ENCODE measurements at regions not wholly inside any gene's neighbourhood (a gene's known extent, or its start where the extent isn't known, plus 50 kb on each side); places are given as distances from the start of the nearest gene placed in this dataset.
A peak's percentile ranks its signal among the peaks of the same experiment; 100 is the strongest.

DNA sequence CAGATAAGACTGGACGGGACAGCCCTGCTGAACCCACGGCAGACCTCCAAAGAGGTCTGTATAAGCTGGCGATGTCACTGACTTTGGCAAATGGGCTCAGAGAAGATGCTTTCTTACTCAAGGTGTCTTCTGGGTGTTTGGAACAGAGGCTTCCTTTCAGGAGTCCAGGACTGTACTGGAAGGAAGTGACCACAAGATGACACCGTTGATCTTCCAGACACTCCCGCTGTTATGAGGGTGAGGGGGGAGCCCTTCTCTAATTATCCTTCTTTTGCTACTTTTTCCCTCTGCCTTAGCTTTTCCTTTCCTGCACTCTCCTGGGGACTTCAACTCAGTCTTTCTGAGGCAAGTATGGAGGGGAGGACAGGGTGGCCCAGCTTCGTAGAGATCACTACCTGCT is 65.2 kb upstream of the ZNF599 start:
- H3K9me3 ChIP-seq (ENCODE audit: severe bottlenecking), result no peaks in the 10 kb centered on the region
- H3K36me3 ChIP-seq, result no peaks in the 10 kb centered on the region
- TF ChIP-seq, protein P1, sequence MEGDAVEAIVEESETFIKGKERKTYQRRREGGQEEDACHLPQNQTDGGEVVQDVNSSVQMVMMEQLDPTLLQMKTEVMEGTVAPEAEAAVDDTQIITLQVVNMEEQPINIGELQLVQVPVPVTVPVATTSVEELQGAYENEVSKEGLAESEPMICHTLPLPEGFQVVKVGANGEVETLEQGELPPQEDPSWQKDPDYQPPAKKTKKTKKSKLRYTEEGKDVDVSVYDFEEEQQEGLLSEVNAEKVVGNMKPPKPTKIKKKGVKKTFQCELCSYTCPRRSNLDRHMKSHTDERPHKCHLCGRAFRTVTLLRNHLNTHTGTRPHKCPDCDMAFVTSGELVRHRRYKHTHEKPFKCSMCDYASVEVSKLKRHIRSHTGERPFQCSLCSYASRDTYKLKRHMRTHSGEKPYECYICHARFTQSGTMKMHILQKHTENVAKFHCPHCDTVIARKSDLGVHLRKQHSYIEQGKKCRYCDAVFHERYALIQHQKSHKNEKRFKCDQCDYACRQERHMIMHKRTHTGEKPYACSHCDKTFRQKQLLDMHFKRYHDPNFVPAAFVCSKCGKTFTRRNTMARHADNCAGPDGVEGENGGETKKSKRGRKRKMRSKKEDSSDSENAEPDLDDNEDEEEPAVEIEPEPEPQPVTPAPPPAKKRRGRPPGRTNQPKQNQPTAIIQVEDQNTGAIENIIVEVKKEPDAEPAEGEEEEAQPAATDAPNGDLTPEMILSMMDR (IDR thresholded peaks at IDR 0.05; ENCODE audit: low read depth, low read length), result peak; percentile 89
- H3K4me3 ChIP-seq (ENCODE audit: low read depth, low read length), result no peak overlapping the region
- DNase-seq, result peak; percentile 41
- H3K27ac ChIP-seq, result no peak overlapping the region
- H3K27me3 ChIP-seq (ENCODE audit: insufficient read depth, low read depth, severe bottlenecking), result no peaks in the 10 kb centered on the region

DNA sequence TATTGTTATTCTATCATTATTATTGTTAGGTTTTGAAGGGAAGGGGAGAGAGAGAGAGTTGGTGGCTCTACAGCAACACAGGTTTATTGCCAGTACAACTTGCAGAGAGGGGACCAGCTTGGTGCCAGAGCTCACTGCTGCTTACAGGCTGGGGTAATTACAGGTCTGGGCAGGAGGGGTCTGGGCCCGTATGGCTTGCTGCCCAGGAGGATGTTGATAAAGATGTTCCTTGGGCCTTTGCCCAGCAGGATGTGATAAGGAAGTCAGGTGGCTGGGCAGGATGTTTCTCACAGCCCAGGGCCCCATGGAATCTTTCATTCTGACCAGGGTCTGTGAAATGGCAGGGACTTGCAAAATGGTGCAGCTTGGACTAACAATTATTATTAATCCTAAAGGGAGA is 64.2 kb upstream of the ZNF599 start:
- H3K9me3 ChIP-seq (ENCODE audit: severe bottlenecking), result no peaks in the 10 kb centered on the region
- no peak for DNase-seq
- H3K36me3 ChIP-seq, result no peaks in the 10 kb centered on the region
- no peaks in the 10 kb centered on the region for H3K27me3 ChIP-seq (ENCODE audit: insufficient read depth, low read depth, severe bottlenecking)
- TF ChIP-seq, protein P1 (IDR thresholded peaks at IDR 0.05; ENCODE audit: low read depth, low read length), result no peak
- no peak overlapping the region for H3K4me3 ChIP-seq (ENCODE audit: low read depth, low read length)
- no peak overlapping the region for H3K27ac ChIP-seq

DNA sequence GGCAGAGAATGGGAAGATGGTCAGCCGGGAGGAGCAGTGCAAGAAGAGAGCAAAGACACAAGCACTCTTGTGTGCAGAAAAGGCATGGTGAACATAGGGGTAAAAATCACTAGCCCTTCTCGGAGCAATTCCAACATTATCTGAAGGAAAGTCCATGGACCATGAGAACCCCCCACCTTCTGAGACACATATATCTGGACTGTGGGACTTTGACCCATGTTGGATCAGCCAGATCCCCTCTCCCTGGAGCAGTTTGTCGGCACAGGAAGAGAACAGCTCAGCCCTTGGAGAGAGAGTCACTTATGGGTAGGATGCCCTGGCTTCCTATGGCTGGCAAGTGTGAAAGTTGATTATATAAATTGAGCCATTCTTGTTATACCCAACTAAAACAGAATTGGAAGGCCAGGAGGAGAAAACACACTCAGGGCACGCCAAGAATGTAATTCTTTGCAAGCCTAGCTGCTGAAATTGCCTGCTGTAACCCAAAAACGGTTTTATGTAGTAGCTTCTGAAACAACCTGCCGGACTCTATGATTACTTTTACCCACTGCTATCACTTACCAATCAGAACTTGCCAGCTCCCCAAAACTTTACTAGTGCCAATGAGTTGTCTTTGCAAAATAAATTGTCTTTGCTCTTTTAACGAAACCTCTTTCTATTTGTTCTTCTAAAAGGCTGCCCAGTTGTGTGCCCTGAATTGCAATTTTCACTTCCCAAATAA is 62.8 kb upstream of the ZNF599 start:
- no peaks in the 10 kb centered on the region for H3K9me3 ChIP-seq (ENCODE audit: severe bottlenecking)
- DNase-seq, result no peak
- no peak overlapping the region for H3K4me3 ChIP-seq (ENCODE audit: low read depth, low read length)
- H3K27me3 ChIP-seq (ENCODE audit: insufficient read depth, low read depth, severe bottlenecking), result no peaks in the 10 kb centered on the region
- H3K36me3 ChIP-seq, result no peaks in the 10 kb centered on the region
- TF ChIP-seq, protein P1 (IDR thresholded peaks at IDR 0.05; ENCODE audit: low read depth, low read length), result no peak
- H3K27ac ChIP-seq, result no peak overlapping the region

DNA sequence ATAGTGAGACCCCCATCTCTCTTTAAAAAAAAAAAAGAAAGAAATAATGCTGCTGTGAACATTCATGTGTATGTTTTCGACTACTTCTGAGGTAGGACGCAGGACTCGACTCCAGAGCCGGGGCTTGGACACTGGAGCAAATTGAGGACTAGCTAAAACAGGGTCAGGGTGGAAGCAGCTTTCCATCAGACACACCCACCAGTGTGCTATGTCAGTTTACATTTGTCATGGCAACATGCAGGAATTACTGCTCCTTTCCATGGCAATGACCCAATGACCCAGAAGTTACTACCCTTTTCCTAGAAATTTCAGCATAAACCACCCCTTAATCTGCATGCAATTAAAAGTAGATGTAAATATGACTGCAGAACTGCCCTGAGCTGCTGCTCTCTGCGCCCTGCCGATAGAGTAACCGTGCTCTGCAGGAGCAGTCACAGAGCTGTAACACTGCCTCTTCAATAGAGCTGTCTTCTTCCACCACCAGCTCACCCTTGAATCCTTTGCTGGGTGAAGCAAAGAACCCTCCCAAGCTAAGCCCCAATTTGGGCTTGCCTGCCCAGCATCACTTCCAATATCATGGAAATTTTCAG is 61.6 kb upstream of the ZNF599 start:
- TF ChIP-seq, protein P1 (IDR thresholded peaks at IDR 0.05; ENCODE audit: low read depth, low read length), result no peak
- no peak overlapping the region for H3K4me3 ChIP-seq (ENCODE audit: low read depth, low read length)
- H3K9me3 ChIP-seq (ENCODE audit: severe bottlenecking), result no peaks in the 10 kb centered on the region
- H3K27me3 ChIP-seq (ENCODE audit: insufficient read depth, low read depth, severe bottlenecking), result no peaks in the 10 kb centered on the region
- no peak for DNase-seq
- no peak overlapping the region for H3K27ac ChIP-seq
- no peaks in the 10 kb centered on the region for H3K36me3 ChIP-seq

DNA sequence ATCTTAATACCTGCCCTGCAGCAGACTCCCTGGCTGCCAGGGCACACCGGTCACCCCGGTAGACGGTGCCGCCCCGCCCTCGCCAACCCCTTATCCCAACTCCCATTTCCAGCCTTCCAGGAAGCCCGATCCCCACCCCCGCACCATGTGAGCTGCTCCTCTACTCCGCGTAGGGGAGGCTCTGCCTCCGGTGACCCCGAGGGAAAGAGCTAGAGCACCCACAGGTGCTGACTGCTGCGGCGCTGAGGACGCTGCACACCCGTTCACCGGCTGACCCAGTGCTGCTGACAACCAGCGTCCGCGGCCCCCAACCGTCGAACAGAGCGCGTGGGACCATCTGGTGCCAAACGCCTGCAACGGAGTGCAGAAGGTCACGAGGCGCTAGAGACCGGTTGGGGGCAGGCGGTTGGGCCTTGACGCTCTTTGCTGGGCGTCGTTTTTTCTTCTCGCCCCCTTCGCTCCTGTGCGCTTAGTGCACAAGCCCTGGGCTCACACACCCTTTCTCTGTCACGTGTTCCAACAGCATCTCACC is 59.6 kb upstream of the ZNF599 start:
- Histone ChIP-seq H3K27ac (no peak overlapping the region), H3K4me3 (ENCODE audit: low read depth, low read length) (no peak overlapping the region), H3K36me3 (no peaks in the 10 kb centered on the region), H3K9me3 (ENCODE audit: severe bottlenecking) (no peaks in the 10 kb centered on the region), H3K27me3 (ENCODE audit: insufficient read depth, low read depth, severe bottlenecking) (no peaks in the 10 kb centered on the region)
- no peak for DNase-seq
- TF ChIP-seq, protein P1 (IDR thresholded peaks at IDR 0.05; ENCODE audit: low read depth, low read length), result no peak

Data from WERI-Rb-1 (cell line).